ENCODE measurements at regions not wholly inside any gene's neighbourhood (a gene's known extent, or its start where the extent isn't known, plus 50 kb on each side); places are given as distances from the start of the nearest gene placed in this dataset.

DNA sequence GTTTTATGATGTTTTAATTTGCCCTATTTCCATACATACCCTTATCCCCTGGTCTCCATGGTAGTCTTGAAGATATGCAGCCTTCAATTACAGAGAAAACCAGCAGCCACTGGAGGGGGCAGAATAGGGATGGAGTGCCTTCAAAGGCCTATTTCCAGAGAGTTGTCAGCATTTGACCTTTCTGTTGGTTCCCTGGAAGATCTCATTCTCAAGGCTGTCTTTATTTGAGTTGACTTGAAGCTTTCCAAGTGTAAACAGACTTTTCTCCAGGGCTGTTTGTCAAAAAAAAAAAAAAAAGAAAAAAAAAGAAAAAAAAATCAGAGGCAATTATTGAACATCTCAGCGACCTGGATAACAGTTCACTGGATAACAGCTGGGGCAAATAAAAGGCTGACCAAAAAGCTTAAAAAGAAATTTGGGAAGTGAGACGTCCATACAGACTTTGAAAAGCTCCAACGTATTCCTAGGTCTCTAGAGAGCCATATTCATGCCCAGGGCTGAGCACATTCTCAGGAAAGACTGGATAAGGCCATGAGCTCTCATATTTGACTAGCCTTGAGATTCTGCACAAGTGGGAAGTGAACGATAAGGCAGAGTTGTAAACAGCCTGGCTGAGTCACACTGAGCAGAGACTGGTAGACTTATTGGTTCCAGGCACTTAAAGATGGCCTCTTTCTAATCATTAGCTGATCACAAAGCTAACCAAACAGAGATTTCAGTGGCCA lies 126.6 kb downstream of the VAPA start:
- Mint-ChIP-seq H3K27ac (ENCODE audit: low read depth) (no peak overlapping the region), H3K4me1 (no peaks in the 10 kb centered on the region), H3K4me3 (no peak overlapping the region), H3K9me3 (peaks cover 7% of the 10 kb centered on the region), H3K27me3 (peaks cover 28% of the 10 kb centered on the region), H3K36me3 (ENCODE audit: insufficient read depth) (no peaks in the 10 kb centered on the region)
- no peak for ATAC-seq (replicated peaks; ENCODE audit: extremely low read depth, poor library complexity, severe bottlenecking)
- DNase-seq (ENCODE audit: low spot score in 2 of 2) = no peak

DNA sequence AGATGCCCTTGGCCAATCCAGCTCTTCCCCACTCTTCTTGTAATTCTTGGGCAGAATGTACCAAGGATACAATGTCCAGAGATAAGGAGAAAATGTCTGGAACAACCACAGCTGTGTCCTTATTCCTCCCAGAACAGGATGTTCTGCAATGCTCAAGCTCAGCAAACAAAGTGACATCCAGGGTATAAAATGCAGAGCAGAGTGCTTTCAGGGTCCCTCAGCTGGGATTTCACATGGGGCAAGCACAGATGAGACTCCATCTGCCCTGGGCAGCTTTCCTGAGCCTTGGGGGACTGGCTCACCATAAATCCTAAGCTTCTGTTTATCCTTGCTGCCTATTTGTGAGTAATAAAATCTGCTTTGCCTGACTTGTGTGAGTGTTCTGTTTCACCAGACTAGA lies 127.4 kb downstream of the VAPA start:
- Mint-ChIP-seq H3K27ac (ENCODE audit: low read depth) (no peak overlapping the region), H3K4me1 (no peaks in the 10 kb centered on the region), H3K9me3 (peaks cover 7% of the 10 kb centered on the region), H3K4me3 (no peak overlapping the region), H3K27me3 (peaks cover 20% of the 10 kb centered on the region), H3K36me3 (ENCODE audit: insufficient read depth) (no peaks in the 10 kb centered on the region)
- DNase-seq (ENCODE audit: low spot score in 2 of 2) (no peak), ATAC-seq (replicated peaks; ENCODE audit: extremely low read depth, poor library complexity, severe bottlenecking) (no peak)

DNA sequence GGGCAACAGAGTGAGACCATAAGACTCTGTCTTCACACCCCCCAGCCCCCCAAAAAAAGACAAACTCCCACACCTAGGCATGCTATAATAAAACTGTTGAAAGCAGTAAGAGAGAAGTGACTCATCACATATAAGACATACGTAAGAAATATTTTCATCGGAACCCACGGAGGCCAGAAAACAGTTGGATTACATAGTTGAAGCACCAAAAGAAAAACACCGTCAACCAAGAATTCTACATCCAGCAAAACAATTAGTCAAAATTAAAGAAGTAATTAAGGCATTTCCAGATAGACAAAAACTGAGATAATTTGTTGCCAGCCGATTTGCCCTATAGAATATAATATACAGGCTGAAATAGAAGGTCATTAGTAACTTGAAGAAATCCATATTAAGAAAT lies 128.7 kb downstream of the VAPA start:
- peaks cover 8% of the 10 kb centered on the region for H3K27me3 Mint-ChIP-seq
- no peaks in the 10 kb centered on the region for H3K36me3 Mint-ChIP-seq (ENCODE audit: insufficient read depth)
- no peak for DNase-seq (ENCODE audit: low spot score in 2 of 2)
- no peak overlapping the region for H3K4me3 Mint-ChIP-seq
- H3K27ac Mint-ChIP-seq (ENCODE audit: low read depth) = no peak overlapping the region
- no peak for ATAC-seq (replicated peaks; ENCODE audit: extremely low read depth, poor library complexity, severe bottlenecking)
- H3K9me3 Mint-ChIP-seq = peaks cover 7% of the 10 kb centered on the region
- H3K4me1 Mint-ChIP-seq = no peaks in the 10 kb centered on the region

DNA sequence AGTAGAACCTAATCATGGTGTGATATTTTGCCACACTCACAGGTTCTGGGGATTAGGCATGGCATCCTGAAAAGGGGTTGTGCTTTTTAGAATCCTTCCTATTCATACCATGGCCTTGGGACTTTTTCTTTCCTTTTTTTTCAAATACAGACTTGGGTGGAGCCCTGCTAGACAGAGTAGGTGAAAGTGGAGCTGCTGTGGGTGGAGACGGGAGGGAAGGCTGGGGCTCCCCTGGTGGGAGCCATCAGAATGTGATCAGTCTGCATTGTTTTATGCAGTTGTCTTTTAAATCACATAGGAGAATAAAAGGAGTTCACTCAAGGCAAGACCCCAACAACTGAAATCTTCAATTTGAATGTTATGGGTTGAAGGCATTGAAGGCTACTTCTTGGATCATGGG lies 130.2 kb downstream of the VAPA start:
- H3K4me1 Mint-ChIP-seq = no peaks in the 10 kb centered on the region
- H3K4me3 Mint-ChIP-seq = no peak overlapping the region
- no peak overlapping the region for H3K27ac Mint-ChIP-seq (ENCODE audit: low read depth)
- H3K36me3 Mint-ChIP-seq (ENCODE audit: insufficient read depth) = no peaks in the 10 kb centered on the region
- ATAC-seq (replicated peaks; ENCODE audit: extremely low read depth, poor library complexity, severe bottlenecking) (no peak), DNase-seq (ENCODE audit: low spot score in 2 of 2) (no peak)
- H3K9me3 Mint-ChIP-seq = peaks cover 7% of the 10 kb centered on the region
- no peaks in the 10 kb centered on the region for H3K27me3 Mint-ChIP-seq

DNA sequence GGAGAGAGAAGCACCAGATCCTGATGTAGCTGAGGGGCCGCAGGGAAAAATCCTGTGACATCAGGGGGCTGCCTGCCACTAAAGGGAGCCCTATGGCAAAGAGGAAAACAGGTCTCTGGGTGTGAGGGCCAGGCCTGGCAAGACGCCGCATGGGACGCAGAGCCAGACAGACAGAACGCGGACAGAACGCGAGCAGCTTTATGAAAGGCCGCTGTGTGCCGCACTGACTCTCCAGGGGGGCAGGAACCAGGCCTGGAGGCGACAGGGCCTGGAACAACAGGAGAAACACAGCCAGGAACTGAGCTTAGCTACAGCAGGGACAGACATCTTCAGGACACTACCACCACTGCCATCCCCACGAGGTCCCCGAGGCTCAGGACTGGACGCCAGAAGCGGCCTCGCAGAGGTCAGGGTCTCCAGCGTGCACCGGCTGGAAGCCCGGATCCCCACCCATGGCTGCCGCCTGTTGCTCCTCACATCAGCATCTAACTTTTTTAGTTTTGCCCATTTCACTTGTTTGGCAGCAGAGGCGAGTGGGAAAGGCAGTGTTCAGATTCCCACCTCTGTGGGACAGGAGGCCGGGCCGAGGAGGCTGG lies 131.6 kb downstream of the VAPA start:
- Mint-ChIP-seq H3K36me3 (ENCODE audit: insufficient read depth) (no peaks in the 10 kb centered on the region), H3K4me3 (no peak overlapping the region), H3K9me3 (peaks cover 7% of the 10 kb centered on the region), H3K27me3 (no peaks in the 10 kb centered on the region), H3K4me1 (no peaks in the 10 kb centered on the region), H3K27ac (ENCODE audit: low read depth) (no peak overlapping the region)
- no peak for DNase-seq (ENCODE audit: low spot score in 2 of 2)
- no peak for ATAC-seq (replicated peaks; ENCODE audit: extremely low read depth, poor library complexity, severe bottlenecking)

DNA sequence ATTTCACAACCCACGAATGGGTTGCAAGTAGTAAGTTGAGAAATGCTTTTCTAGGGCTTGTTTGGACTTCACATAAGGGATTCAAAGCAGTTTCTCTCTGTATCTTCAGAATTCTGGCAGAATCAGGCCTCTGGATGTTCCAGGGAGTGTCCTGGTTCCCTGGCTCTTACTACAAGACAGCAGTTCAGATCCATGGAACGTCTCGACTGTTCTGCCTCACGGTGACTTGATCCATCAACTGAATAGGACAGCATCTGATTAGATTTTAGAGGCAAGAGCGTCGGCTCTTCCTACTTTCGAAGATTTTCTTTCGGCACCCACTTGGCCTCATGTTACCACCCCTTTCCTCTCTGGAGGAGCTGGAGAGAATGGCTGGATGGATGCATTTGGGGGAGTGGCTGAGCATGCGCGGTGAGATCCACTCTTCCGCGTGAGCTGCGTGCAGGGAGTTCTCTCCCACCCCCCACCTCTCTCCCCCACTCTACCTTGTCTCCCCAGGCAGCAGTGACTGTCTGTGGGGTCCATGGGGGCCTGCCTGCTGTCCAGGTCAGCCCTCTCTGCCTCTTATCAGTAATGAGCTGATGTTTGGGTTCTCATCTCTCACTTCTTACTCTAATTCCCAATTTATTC lies 132.5 kb downstream of the VAPA start:
- Mint-ChIP-seq H3K4me1 (no peaks in the 10 kb centered on the region), H3K9me3 (peaks cover 7% of the 10 kb centered on the region), H3K4me3 (no peak overlapping the region), H3K27ac (ENCODE audit: low read depth) (no peak overlapping the region), H3K27me3 (no peaks in the 10 kb centered on the region), H3K36me3 (ENCODE audit: insufficient read depth) (no peaks in the 10 kb centered on the region)
- ATAC-seq (replicated peaks; ENCODE audit: extremely low read depth, poor library complexity, severe bottlenecking) (no peak), DNase-seq (ENCODE audit: low spot score in 2 of 2) (no peak)

DNA sequence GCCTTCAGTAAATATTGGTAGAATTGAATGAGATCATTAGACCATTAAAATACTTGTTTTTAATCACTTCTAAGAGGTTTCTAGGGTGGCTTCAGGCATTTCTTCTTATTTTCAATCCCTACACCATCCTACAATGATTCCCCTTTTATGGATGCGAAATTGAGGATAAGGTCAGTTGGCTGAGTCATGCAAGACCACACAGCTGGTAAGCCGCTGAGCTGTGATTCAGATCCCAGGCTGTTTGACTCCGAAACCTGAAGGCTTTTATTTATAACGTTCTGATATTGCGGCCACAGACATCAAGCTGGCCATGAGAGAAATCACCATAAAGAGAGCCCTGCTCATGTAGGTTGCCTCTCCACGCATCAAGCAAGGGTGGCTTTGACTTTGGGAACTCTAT lies 133.4 kb downstream of the VAPA start:
- Mint-ChIP-seq H3K4me3 (no peak overlapping the region), H3K27me3 (no peaks in the 10 kb centered on the region), H3K36me3 (ENCODE audit: insufficient read depth) (no peaks in the 10 kb centered on the region), H3K4me1 (no peaks in the 10 kb centered on the region), H3K9me3 (no peaks in the 10 kb centered on the region), H3K27ac (ENCODE audit: low read depth) (no peak overlapping the region)
- DNase-seq (ENCODE audit: low spot score in 2 of 2) (no peak), ATAC-seq (replicated peaks; ENCODE audit: extremely low read depth, poor library complexity, severe bottlenecking) (no peak)

DNA sequence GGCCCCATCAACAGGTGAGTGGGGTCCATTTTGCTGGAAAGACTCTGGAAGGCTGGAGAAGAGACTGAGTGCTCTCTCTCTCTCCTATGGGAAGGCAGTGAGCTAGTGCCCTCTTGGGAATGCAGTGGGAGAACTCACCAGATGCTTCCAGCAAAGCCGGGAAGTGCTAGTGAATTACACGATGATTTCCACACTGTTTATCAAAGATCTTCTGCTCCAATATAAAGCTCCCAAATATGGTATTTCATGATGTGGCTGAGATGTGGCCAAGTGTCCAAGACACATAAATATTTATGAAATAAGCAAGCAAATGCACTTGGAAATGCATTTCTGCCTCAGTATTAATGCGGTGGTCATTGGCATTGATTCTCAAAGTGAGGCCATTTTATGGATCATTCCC lies 135.9 kb downstream of the VAPA start:
- no peaks in the 10 kb centered on the region for H3K27me3 Mint-ChIP-seq
- no peak overlapping the region for H3K27ac Mint-ChIP-seq (ENCODE audit: low read depth)
- no peaks in the 10 kb centered on the region for H3K9me3 Mint-ChIP-seq
- H3K36me3 Mint-ChIP-seq (ENCODE audit: insufficient read depth) = no peaks in the 10 kb centered on the region
- no peaks in the 10 kb centered on the region for H3K4me1 Mint-ChIP-seq
- ATAC-seq (replicated peaks; ENCODE audit: extremely low read depth, poor library complexity, severe bottlenecking) = no peak
- no peak for DNase-seq (ENCODE audit: low spot score in 2 of 2)
- no peak overlapping the region for H3K4me3 Mint-ChIP-seq

DNA sequence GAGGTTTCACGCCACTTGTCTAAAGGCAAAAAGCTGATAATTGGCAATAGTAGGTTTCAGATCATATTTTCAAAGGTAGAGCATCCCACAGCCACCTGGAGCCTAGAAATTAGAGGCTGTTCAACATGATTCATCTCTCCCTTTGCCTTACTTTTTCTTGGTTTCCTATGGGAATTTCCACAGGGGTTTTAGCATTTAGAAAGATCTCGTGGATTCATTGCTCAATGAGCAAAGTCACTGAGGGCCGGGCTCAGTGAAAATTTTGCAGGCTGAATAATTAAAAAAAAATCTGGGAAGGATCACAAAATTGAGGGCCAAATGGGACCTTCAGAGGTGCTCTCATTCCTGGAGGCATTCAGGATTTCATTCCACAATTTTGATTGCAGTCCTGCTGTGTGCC lies 137.1 kb downstream of the VAPA start:
- H3K4me3 Mint-ChIP-seq = no peak overlapping the region
- no peaks in the 10 kb centered on the region for H3K36me3 Mint-ChIP-seq (ENCODE audit: insufficient read depth)
- ATAC-seq (replicated peaks; ENCODE audit: extremely low read depth, poor library complexity, severe bottlenecking) = no peak
- no peaks in the 10 kb centered on the region for H3K4me1 Mint-ChIP-seq
- no peak overlapping the region for H3K27ac Mint-ChIP-seq (ENCODE audit: low read depth)
- H3K9me3 Mint-ChIP-seq = no peaks in the 10 kb centered on the region
- DNase-seq (ENCODE audit: low spot score in 2 of 2) = no peak
- no peaks in the 10 kb centered on the region for H3K27me3 Mint-ChIP-seq

DNA sequence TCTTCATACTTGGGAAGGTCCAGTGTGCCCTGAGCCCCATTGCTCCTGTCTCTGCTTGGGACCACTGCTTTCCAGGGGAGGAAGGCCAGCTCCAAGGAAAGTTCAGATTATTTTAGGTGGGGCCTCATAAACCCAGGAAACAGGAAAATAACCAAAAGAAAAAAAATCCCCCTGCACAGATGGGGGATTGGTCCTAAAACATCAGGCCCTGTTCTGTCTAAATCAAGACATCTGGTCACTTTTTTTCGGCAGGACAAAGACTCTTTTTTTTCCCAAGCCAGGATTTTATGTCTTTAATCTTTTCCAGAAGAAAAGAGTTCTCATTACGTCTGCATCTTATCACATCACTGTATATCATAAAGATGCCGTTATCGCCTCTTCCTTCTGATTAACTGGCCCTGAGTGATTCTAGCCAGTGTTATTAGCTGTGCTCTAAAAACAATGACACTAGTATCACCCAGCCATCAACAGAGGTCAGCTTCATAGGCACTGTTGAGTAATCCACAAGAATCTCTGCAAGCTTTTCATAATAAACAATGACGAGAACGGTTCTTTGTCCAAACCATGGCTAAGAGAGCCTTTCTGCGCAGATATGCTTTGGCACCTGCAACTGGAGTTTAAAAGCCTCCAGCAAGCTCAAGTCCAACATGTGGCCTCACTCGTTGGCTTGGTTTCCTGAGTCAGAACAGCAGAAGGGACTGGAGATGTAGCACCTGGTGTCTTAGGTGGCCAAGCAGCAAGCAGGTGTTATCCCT lies 138.2 kb downstream of the VAPA start:
- H3K27ac Mint-ChIP-seq (ENCODE audit: low read depth) = no peak overlapping the region
- DNase-seq (ENCODE audit: low spot score in 2 of 2) (no peak), ATAC-seq (replicated peaks; ENCODE audit: extremely low read depth, poor library complexity, severe bottlenecking) (no peak)
- no peaks in the 10 kb centered on the region for H3K4me1 Mint-ChIP-seq
- no peak overlapping the region for H3K4me3 Mint-ChIP-seq
- H3K36me3 Mint-ChIP-seq (ENCODE audit: insufficient read depth) = no peaks in the 10 kb centered on the region
- H3K9me3 Mint-ChIP-seq = no peaks in the 10 kb centered on the region
- H3K27me3 Mint-ChIP-seq = no peaks in the 10 kb centered on the region

DNA sequence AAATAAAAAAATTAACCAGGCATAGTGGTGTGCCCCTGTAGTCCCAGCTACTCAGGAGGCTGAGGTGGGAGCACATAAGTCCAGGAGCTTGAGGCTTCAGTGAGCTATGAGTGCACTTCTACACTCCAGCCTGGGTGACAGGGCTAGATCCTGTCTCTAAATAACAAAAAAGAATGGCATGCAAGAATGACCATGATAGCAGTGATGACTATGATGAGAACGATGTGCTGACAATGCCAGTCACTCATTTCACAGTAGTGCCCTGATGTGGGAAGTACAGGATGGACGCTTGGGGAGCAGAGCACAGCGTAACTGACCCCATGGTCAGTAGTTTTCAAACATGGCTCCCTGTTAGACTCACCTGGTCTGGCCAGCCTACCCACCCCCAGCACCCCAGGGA lies 139.1 kb downstream of the VAPA start:
- DNase-seq (ENCODE audit: low spot score in 2 of 2) = no peak
- no peak for ATAC-seq (replicated peaks; ENCODE audit: extremely low read depth, poor library complexity, severe bottlenecking)
- H3K27ac Mint-ChIP-seq (ENCODE audit: low read depth) = no peak overlapping the region
- H3K9me3 Mint-ChIP-seq = no peaks in the 10 kb centered on the region
- H3K4me3 Mint-ChIP-seq = no peak overlapping the region
- no peaks in the 10 kb centered on the region for H3K4me1 Mint-ChIP-seq
- no peaks in the 10 kb centered on the region for H3K27me3 Mint-ChIP-seq
- no peaks in the 10 kb centered on the region for H3K36me3 Mint-ChIP-seq (ENCODE audit: insufficient read depth)

DNA sequence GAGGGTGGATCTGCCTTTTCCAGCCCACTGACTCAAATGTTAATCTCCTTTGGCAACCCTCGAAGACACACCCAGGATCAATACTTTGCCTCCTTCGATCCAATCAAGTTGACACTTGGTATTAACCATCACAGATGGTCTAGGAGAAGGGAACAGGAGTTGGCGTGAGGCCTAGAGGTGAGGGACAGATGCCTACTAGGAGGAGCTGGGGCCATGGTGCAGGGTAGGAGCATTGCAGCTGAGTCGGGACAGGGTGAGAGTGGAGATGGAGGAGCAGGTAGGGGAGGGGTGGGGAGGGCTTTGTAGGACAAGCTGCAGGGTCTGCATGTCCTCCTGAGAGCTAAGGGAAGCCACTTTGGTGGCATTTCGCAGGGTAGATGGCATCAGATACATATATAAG lies 140.0 kb downstream of the VAPA start:
- no peak overlapping the region for H3K4me3 Mint-ChIP-seq
- no peaks in the 10 kb centered on the region for H3K4me1 Mint-ChIP-seq
- H3K27ac Mint-ChIP-seq (ENCODE audit: low read depth) = no peak overlapping the region
- no peak for ATAC-seq (replicated peaks; ENCODE audit: extremely low read depth, poor library complexity, severe bottlenecking)
- H3K9me3 Mint-ChIP-seq = no peaks in the 10 kb centered on the region
- peaks cover 4% of the 10 kb centered on the region for H3K27me3 Mint-ChIP-seq
- no peak for DNase-seq (ENCODE audit: low spot score in 2 of 2)
- H3K36me3 Mint-ChIP-seq (ENCODE audit: insufficient read depth) = no peaks in the 10 kb centered on the region

DNA sequence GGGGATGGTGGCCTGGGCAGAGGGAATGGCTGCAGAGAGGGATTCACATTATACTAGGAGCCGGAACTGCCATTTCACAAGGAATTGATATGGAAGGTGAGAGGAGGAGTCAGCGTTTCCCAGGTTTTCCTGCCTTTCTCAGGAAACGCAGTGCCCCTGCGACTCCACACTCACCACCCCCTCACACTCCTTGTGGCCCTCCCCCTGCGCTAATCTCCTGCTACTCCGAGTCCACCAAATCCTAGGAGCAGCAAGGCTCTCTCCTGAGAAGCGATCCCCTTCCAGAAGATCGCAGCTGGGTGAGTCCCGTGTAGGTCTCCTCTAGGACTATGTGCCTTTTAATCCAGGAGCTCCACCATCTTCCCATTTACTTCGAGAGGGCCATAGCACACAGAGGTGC lies 140.6 kb downstream of the VAPA start:
- Mint-ChIP-seq H3K9me3 (no peaks in the 10 kb centered on the region), H3K27ac (ENCODE audit: low read depth) (no peak overlapping the region), H3K4me3 (no peak overlapping the region), H3K36me3 (ENCODE audit: insufficient read depth) (no peaks in the 10 kb centered on the region), H3K27me3 (peaks cover 8% of the 10 kb centered on the region), H3K4me1 (no peaks in the 10 kb centered on the region)
- DNase-seq (ENCODE audit: low spot score in 2 of 2) = no peak
- ATAC-seq (replicated peaks; ENCODE audit: extremely low read depth, poor library complexity, severe bottlenecking) = no peak

Data from central memory CD8-positive, alpha-beta T cell (primary cell).